H1 (cell line): ENCODE measurements at regions not wholly inside any gene's neighbourhood (a gene's known extent, or its start where the extent isn't known, plus 50 kb on each side); places are given as distances from the start of the nearest gene placed in this dataset.

ENCODE experiments used
- BACH1 ChIP-seq: IDR thresholded peaks from 2 replicates; pipeline ENCODE4 v1.6.1; 2012; ENCODE audit warnings: low read length, improper control_type of control experiment
- BRCA1 ChIP-seq: IDR thresholded peaks from 2 replicates; pipeline ENCODE4 v1.6.1; 2012; ENCODE audit warnings: low read depth, low read length, improper control_type of control experiment
- CHD1 ChIP-seq: IDR thresholded peaks from 2 replicates; pipeline ENCODE4 v1.6.1; 2012; ENCODE audit warnings: low read depth, low read length, improper control_type of control experiment
- EZH2 ChIP-seq: fragments of 200-600 bp; sonication (generic); IDR thresholded peaks from 2 replicates; pipeline ENCODE4 v1.7.1; 2012; ENCODE audit warnings: low read depth, mild to moderate bottlenecking, moderate library complexity, low read length, inconsistent platforms; ENCODE audit not compliant: severe bottlenecking
- GABPA ChIP-seq: IDR thresholded peaks from 2 replicates; pipeline ENCODE4 v1.6.1; 2011; ENCODE audit warnings: mild to moderate bottlenecking, low read length, moderate library complexity, borderline replicate concordance; ENCODE audit not compliant: insufficient read depth
- HDAC2 ChIP-seq, 2 experiments: fragments of 300-600 bp in 1 of 2; sonication (generic) in 1 of 2; IDR thresholded peaks; 2 replicates each; pipeline ENCODE4 v1.6.1; 2011 to 2012; ENCODE audit warnings: low read depth in 2 of 2, low read length in 2 of 2, mild to moderate bottlenecking in 2 of 2, moderate library complexity in 2 of 2, borderline replicate concordance in 1 of 2, inconsistent platforms in 1 of 2
- JUN ChIP-seq: IDR thresholded peaks from 2 replicates; pipeline ENCODE4 v1.6.1; 2011; ENCODE audit warnings: low read depth, mild to moderate bottlenecking, improper control_type of control experiment, low read length
- MAFK ChIP-seq: IDR thresholded peaks from 2 replicates; pipeline ENCODE4 v1.6.1; 2012; ENCODE audit warnings: low read depth, mild to moderate bottlenecking, improper control_type of control experiment, low read length
- NRF1 ChIP-seq: IDR thresholded peaks from 2 replicates; pipeline ENCODE4 v1.6.1; 2011; ENCODE audit warnings: mild to moderate bottlenecking, low read depth, low read length, improper control_type of control experiment
- POLR2A ChIP-seq, 2 experiments: IDR thresholded peaks; 1 replicate in 1 of 2; 2 replicates in 1 of 2; pipeline ENCODE4 v1.6.1; 2011; ENCODE audit warnings: low read depth in 2 of 2, low read length in 2 of 2, mild to moderate bottlenecking in 2 of 2; ENCODE audit errors: control extremely low read depth in 1 of 2
- SIN3A ChIP-seq, 2 experiments: IDR thresholded peaks in 1 of 2; conservative IDR thresholded peaks in 1 of 2; 2 replicates each; pipeline ENCODE4 v1.6.1; 2011 to 2012; ENCODE audit warnings: low read length in 2 of 2, improper control_type of control experiment in 1 of 2, low read depth in 1 of 2, mild to moderate bottlenecking in 1 of 2
- SP4 ChIP-seq: IDR thresholded peaks from 2 replicates; pipeline ENCODE4 v1.6.1; 2012; ENCODE audit warnings: low read length, inconsistent platforms
- SUZ12 ChIP-seq: fragments of 200-600 bp; sonication (generic); IDR thresholded peaks from 2 replicates; pipeline ENCODE4 v1.6.1; 2012; ENCODE audit warnings: mild to moderate bottlenecking, inconsistent platforms, low read length, moderate library complexity, mixed read lengths
- YY1 ChIP-seq: IDR thresholded peaks from 2 replicates; pipeline ENCODE4 v1.6.1; 2011; ENCODE audit warnings: low read depth, mild to moderate bottlenecking, low read length
- ZNF274 ChIP-seq: IDR thresholded peaks from 2 replicates; pipeline ENCODE4 v1.7.0; 2012; ENCODE audit warnings: low read length, borderline replicate concordance; ENCODE audit errors: extremely low read depth
- TF ChIP-seq, protein P1 (sequence below): IDR thresholded peaks from 2 replicates; pipeline ENCODE4 v1.6.1; 2012; ENCODE audit warnings: inconsistent platforms

DNA sequence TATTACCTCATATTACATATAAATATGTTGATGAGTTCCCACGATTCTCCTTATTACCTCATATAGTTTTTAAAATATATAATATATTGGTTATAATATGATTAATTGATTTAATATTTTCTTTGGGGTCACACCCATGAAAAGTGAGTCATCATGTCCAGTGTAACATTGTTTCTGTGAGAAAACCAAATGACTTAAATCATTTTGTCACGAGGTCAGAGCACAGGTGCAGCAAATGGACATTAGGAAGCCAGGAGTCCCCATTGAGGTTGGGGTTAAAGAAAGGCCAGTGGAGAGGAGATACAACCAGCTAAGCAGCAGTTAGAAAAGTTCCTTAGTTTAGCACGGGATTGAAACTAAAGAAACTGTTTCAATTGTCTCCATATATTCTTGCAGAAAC lies 133.9 kb upstream of the RAPGEF2 start (continued):
- TF ChIP-seq SP4 (no peak), SUZ12 (no peak), EZH2 (no peak), BRCA1 (no peak), SIN3A (conservative IDR thresholded peaks at IDR 0.05 in 1 of 2, IDR thresholded peaks at IDR 0.05 in 1 of 2; ENCODE audit: low read depth in 1 of 2, low read length in 2 of 2) (no peak), YY1 (no peak), CHD1 (no peak), HDAC2 (IDR thresholded peaks at IDR 0.05; ENCODE audit: borderline replicate concordance in 1 of 2, low read depth in 2 of 2, low read length in 2 of 2) (no peak), ZNF274 (no peak), JUN (no peak), NRF1 (no peak), POLR2A (IDR thresholded peaks at IDR 0.05; ENCODE audit: control extremely low read depth in 1 of 2, low read depth in 2 of 2, low read length in 2 of 2) (no peak), BACH1 (no peak), MAFK (no peak), GABPA (no peak)
- TF ChIP-seq, protein P1, sequence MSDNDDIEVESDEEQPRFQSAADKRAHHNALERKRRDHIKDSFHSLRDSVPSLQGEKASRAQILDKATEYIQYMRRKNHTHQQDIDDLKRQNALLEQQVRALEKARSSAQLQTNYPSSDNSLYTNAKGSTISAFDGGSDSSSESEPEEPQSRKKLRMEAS = no peak
